Eye (tissue), 1 donor: ENCODE measurements at regions not wholly inside any gene's neighbourhood (a gene's known extent, or its start where the extent isn't known, plus 50 kb on each side); places are given as distances from the start of the nearest gene placed in this dataset.
"Not testable (repeated sequence)": the region's sequence is repeated elsewhere in the genome, so short reads cannot be mapped to it uniquely, and the experiment has no call there.

Source experiments
- DNase-seq: peaks from one replicate; pipeline ENCODE4 v3.0.0-alpha.2; 2015

GRCh38 chr1:96865731-96866685 is 144.4 kb downstream of the PTBP2 start:
- peak; percentile 41 for DNase-seq

DNA sequence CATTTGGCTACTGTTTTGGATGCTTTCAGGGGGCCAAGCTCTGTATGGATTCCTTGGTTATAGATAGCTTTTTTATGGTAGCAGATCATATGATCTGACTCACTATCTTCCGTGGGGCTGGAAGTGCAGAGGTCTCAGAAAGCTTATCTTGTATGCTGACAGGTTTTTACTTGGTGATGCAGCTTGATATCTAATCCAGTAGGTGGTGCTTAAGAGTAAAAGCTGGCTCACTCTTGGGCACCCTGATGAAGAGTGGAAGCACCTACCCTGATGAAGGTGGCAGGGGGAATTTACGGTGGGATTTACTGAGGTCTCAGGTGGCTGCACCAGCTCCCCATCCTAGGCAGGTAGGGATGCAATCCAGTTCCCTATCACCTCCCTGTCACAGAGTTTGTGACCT is 151.2 kb downstream of the PTBP2 start:
- no peak for DNase-seq

DNA sequence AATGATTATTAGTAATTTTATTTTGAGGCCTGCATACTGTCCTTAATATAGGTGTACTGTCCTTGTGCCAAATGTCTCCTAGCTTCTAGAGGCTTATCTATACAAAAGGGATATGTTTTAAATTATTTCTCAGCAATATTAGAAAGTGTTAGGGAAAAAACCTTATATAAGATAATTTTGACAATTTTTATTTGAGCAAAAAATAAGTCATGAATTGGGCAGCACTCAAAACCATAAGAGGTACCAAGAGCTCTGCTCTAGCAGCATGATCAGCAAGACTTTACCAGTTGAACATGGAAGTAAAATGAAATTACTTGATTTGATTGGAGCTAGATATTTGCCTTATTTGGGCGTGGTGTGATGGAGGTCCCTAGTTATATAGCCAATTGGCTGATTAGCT is 157.1 kb downstream of the PTBP2 start:
- no peak for DNase-seq

- DNase-seq, result no peak
These were observed 159.0 kb downstream of the PTBP2 start for GRCh38 chr1:96880626-96881025.

DNA sequence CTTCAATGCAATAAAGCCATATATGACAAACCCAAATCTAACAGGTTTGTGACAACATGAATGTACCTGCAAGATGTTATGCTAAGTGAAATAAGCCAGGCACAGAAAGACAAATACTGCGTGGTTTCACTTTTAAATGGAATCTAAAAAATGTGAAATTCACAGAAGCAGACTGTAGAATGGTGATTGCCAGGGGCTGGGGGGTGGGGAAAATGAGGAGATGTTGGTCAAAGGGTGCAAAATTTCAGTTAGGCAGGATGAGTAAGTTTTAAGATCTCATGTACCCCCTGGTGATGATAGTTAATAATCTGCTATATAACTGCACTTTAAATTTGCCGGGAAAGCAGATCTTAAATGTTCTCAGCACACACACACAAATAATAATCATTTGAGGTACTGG is 160.5 kb downstream of the PTBP2 start:
- DNase-seq, result no peak

GRCh38 chr1:96886474-96886873 is 164.9 kb downstream of the PTBP2 start:
- no peak for DNase-seq

- DNase-seq, result no peak
These were observed 165.9 kb downstream of the PTBP2 start for GRCh38 chr1:96887501-96887900.

- DNase-seq, result no peak
These were observed 180.3 kb downstream of the PTBP2 start for GRCh38 chr1:96901783-96902363.

DNA sequence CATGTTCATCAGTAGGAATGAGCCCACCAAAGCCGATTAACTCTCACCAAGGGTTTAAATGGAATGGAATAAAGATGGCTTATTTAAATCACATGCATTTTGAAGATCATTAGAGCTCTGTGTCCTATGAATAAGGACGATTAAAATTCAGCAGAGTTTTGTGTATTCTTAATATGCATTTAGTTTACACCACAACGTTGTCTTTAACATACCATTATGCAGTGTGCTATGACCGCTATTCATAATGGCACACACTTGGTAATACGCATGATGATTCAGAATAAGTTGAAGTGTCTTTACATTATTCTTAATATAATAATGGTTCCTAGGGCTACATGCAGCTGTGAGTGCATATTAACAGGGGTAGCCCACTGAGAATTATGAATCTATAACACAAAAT is 190.7 kb downstream of the PTBP2 start:
- no peak for DNase-seq

DNA sequence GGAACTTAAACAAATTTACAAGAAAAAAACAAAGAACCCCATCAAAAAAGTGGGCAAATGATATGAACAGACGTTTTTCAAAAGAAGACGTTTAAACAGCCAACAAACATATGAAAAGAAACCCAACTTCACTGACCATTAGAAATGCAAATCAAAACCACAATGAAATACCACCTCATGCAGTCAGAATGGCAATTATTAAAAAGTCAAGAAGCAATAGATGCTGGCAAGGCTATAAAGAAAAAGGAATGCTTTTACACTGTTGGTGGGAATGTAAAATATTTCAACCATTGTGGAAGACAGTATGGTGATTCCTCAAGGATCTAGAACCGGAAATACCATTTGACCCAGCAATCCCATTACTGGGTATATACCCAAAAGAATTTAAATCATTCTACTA is 194.1 kb downstream of the PTBP2 start:
- DNase-seq, result not testable (repeated sequence)

GRCh38 chr1:96918406-96918805 is 196.8 kb downstream of the PTBP2 start:
- peak; percentile 10 for DNase-seq

- no peak for DNase-seq
These were observed 200.6 kb downstream of the PTBP2 start for GRCh38 chr1:96922181-96922580.

DNA sequence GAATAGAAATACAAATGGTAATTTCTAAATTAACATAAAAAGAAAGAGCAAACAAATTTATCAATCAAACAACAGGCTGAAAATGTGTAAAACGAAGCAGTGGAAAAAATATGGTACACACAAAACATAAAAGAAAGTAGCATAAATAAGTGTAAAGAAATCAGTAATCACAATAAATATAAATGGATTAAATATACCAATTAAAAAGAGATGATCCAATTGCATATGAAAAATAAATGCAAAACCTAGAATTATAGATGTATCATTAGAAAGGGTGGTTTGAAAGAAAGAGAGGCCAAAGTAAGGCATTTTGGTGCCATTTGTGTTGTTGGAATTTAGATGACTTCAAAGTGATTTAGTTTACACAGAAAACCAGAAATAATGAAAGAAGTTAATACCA is 202.2 kb downstream of the PTBP2 start:
- DNase-seq, result no peak

GRCh38 chr1:96926176-96926575 is 204.6 kb downstream of the PTBP2 start:
- DNase-seq, result no peak

GRCh38 chr1:96927125-96927524 is 205.5 kb downstream of the PTBP2 start:
- DNase-seq, result no peak

GRCh38 chr1:96931136-96931535 is 209.6 kb downstream of the PTBP2 start:
- no peak for DNase-seq

DNA sequence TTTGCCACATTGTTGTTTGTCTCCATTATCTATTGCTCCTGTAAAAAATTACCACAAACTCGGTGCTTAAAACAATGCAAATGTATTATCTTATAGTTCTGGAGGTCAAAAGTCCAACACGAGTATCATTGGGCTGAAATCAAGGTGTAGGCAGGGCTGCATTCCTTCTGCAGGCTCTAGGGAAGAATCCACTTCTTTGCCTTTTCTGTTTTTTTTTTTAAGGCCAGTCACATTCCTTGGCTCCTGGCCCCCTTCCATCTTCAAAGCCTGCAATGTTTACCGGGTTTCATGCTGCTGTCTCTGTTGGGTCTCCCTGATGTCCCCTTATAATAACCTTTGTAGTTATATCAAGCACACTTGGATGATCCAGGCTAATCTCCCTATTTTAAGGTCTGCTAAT is 212.7 kb downstream of the PTBP2 start:
- DNase-seq, result no peak

DNA sequence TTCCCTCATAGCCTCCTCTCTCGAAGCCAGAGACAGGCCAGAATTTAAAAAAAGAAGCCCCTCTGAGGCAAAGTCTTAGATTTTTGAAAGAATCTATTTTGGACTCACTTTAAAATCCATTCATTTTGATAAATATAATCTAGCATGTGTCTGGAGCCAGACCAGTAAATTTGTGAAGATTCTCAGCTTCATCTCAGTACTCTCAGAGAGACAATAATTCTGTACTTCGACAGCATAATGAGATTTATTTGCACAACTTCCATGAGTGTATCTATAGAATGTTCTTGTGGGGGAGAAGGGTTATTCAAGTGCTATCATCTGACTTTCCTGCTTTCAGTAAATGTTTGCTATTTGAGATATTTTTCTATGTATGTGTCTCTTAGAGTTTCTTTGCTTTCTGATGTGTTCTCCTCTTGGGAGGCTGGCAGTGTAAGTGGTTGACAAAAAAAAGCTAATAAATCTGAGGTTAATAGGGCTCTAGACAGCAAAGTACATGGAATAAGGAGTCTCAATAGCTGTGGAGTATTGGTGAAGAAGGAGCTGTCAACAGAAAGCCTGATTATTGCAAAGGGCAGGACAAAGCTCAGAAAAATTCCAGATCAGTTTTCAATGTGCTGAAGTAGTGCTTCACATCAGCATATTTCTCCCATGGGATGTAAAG is 223.0 kb downstream of the PTBP2 start:
- DNase-seq, result no peak

DNA sequence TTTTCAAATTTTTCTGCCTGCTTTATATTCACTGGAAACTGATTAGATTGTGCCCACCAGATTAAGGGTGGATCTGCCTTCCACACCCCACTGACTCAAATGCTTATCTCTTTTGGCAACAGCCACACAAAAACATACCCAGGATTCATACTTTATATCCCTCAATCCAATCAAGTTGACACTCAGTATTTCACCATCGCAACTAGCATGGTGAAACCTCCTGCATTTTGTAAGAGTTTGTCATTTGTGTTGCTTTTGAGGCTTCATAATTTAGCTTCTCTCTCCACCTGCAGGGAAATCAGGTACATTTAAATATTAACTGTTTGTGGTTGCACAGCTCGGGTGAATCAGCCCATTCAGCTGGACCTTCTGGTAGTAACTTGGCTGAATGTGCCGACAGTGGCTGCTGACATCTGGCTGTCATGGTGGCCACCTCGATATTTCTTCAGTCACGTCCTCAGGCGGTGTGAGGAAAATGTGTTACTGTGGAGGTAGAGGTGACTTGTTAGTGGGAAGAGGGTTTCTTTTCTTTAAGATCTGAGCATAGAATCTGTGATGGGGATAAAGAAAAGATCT is 224.0 kb downstream of the PTBP2 start:
- DNase-seq, result no peak

DNA sequence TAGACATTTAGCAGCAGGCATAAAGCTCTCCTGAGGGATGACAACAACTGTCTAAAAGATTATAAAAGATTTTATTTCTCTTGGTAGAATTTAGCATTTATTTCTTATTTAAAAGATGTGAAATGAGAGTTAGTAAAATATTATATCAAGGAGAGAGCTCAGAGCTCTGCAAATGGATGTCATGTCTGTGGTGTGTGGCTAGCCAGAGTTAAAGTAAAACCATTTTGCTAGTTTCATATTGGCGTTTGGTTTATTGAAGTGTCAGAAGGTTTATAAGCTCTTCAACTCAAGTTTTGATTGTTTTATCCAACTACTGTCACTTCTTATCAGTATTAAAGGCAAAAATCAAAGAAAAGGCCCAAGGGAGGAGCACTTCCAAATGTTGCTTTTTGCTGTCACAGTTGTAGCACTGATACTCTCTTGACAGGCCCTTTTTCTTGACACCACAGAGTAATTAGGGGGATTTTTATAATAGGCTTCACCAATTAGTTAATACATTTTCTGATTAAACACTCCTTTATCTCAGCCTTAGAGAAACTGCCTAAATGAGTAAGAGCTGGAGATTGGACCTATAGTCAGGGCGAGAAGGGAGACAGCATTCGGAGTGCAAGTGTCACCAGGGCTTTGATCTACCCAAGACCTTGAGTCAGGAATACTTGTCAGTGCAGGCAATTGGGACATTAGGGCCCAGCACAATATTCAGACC is 233.9 kb downstream of the PTBP2 start:
- DNase-seq, result peak; percentile 34

GRCh38 chr1:96962216-96962615 is 240.6 kb downstream of the PTBP2 start:
- DNase-seq, result no peak

DNA sequence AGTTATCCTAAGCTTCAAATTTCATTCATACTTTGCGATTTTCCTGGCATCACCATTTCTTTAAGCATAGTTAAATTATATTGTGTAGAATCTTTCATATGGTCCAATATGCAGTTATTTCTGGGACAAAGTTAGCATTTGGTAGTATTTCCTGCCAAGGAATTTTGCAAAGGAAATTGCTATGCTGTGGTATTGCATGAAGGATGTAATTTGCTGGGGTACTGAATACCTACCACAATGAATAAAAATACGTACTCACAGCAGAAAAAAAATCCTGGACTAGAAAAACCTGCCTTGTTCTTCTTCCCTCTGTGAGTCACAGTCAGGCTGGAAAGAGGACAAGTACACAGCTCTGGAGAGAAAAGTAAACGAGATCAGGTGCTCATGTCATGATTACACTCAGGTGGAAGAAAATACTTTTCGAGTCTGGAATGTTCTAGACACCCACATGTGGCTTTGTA is 241.2 kb downstream of the PTBP2 start:
- DNase-seq, result no peak

- DNase-seq, result no peak
These were observed 243.2 kb downstream of the PTBP2 start for GRCh38 chr1:96964761-96965160.
